HK-2 (cell line): ENCODE measurements at regions not wholly inside any gene's neighbourhood (a gene's known extent, or its start where the extent isn't known, plus 50 kb on each side); places are given as distances from the start of the nearest gene placed in this dataset.
"Not testable (repeated sequence)": the region's sequence is repeated elsewhere in the genome, so short reads cannot be mapped to it uniquely, and the experiment has no call there.

ENCODE experiments used
- DNase-seq: peaks from one replicate; pipeline ENCODE4 v3.0.0-alpha.2; 2018; ENCODE audit not compliant: unreplicated experiment

- DNase-seq = not testable (repeated sequence)
Observed at GRCh38 chr7:138220321-138220720, 144.1 kb downstream of the AKR1D1 start.

GRCh38 chr7:138221388-138221787 lies 145.1 kb downstream of the AKR1D1 start:
- DNase-seq = not testable (repeated sequence)

- DNase-seq = no peak
Observed at GRCh38 chr7:138223402-138223879, 147.2 kb downstream of the AKR1D1 start.

GRCh38 chr7:138226001-138226476 lies 149.8 kb downstream of the AKR1D1 start:
- DNase-seq = no peak

- no peak for DNase-seq
Observed at GRCh38 chr7:138226745-138227279, 150.6 kb downstream of the AKR1D1 start.

GRCh38 chr7:138228119-138228518 lies 151.9 kb downstream of the AKR1D1 start:
- no peak for DNase-seq

- DNase-seq = no peak
Observed at GRCh38 chr7:138228769-138229168, 152.5 kb downstream of the AKR1D1 start.

- DNase-seq = no peak
Observed at GRCh38 chr7:138233189-138233588, 156.9 kb downstream of the AKR1D1 start.

- no peak for DNase-seq
Observed at GRCh38 chr7:138235207-138235606, 158.9 kb downstream of the AKR1D1 start.

GRCh38 chr7:138237995-138238394 lies 161.7 kb downstream of the AKR1D1 start:
- DNase-seq = no peak

- no peak for DNase-seq
Observed at GRCh38 chr7:138238734-138239659, 162.7 kb downstream of the AKR1D1 start.

GRCh38 chr7:138243430-138243829 lies 167.2 kb downstream of the AKR1D1 start:
- no peak for DNase-seq

- DNase-seq = no peak
Observed at GRCh38 chr7:138243836-138244235, 167.6 kb downstream of the AKR1D1 start.

- DNase-seq = no peak
Observed at GRCh38 chr7:138244606-138245005, 168.3 kb downstream of the AKR1D1 start.

- DNase-seq = no peak
Observed at GRCh38 chr7:138245216-138245615, 169.0 kb downstream of the AKR1D1 start.

GRCh38 chr7:138245682-138246081 lies 169.4 kb downstream of the AKR1D1 start:
- DNase-seq = no peak

- no peak for DNase-seq
Observed at GRCh38 chr7:138246428-138246827, 170.2 kb downstream of the AKR1D1 start.

GRCh38 chr7:138247081-138247480 lies 170.8 kb downstream of the AKR1D1 start:
- no peak for DNase-seq

- DNase-seq = no peak
Observed at GRCh38 chr7:138247568-138248333, 171.5 kb downstream of the AKR1D1 start.

- DNase-seq = no peak
Observed at GRCh38 chr7:138248609-138249008, 172.3 kb downstream of the AKR1D1 start.

GRCh38 chr7:138249975-138250374 lies 173.7 kb downstream of the AKR1D1 start:
- DNase-seq = no peak

- not testable (repeated sequence) for DNase-seq
Observed at GRCh38 chr7:138252666-138253065, 176.4 kb downstream of the AKR1D1 start.
